Endothelial cell of umbilical vein (primary cell): ENCODE measurements at regions not wholly inside any gene's neighbourhood (a gene's known extent, or its start where the extent isn't known, plus 50 kb on each side); places are given as distances from the start of the nearest gene placed in this dataset.

Experiments used
- BruUV-seq: library from RNA; stranded (reverse); fragments of 400-500 nt; replicated peaks from 2 replicates; lab custom pipeline; 2021; lab: Mats Ljungman, UMichigan
- CTCF ChIA-PET: fragments of 300-600, 350-600 bp; sonication (Branson Sonifier 250); formaldehyde crosslinking; loops from one replicate; lab custom pipeline; 2021; ENCODE audit warnings: antibody characterized with exemption, inconsistent platforms; lab: Charles Lee
- POLR2A ChIA-PET: fragments of 300-600, 350-600 bp; sonication (Branson Sonifier 250); formaldehyde crosslinking; loops from one replicate; lab custom pipeline; 2021; ENCODE audit warnings: antibody characterized with exemption, inconsistent platforms; lab: Charles Lee
- DNase-seq: peaks from one replicate; pipeline ENCODE4 v3.0.0-alpha.2; 2011; ENCODE audit warnings: low read depth, low spot score
- FAIRE-seq: peaks from 2 replicates; lab custom pipeline; 2011; peaks lifted over from hg19 to GRCh38; lab: Jason Lieb, UNC
- H2AFZ ChIP-seq: 2 replicates; pipeline ENCODE4 v1.6.0; 2012; ENCODE audit warnings: low read depth, low read length, control low read depth, inconsistent platforms
- H3K27ac ChIP-seq: 2 replicates; pipeline ENCODE4 v1.5.1; 2011; ENCODE audit warnings: low read depth, mild to moderate bottlenecking, control low read depth, low read length, moderate library complexity; ENCODE audit not compliant: insufficient read depth
- H3K27me3 ChIP-seq, 2 experiments: 2 replicates each; pipeline versions ENCODE4 v1.6.0 to v1.6.1; 2011; ENCODE audit warnings: low read length in 2 of 2, mixed read lengths in 1 of 2; ENCODE audit not compliant: control insufficient read depth in 2 of 2, insufficient read depth in 2 of 2
- H3K36me3 ChIP-seq, 2 experiments: 2 replicates in 1 of 2; 3 replicates in 1 of 2; pipeline ENCODE4 v1.5.1; 2011; ENCODE audit warnings: low read length in 2 of 2, mild to moderate bottlenecking in 1 of 2, moderate library complexity in 1 of 2; ENCODE audit not compliant: control insufficient read depth in 2 of 2, insufficient read depth in 2 of 2; ENCODE audit errors: extremely low read depth in 1 of 2
- H3K4me1 ChIP-seq: 3 replicates; pipeline ENCODE4 v1.5.1; 2011; ENCODE audit warnings: mild to moderate bottlenecking, low read length; ENCODE audit not compliant: control insufficient read depth, insufficient read depth; ENCODE audit errors: extremely low read depth
- H3K4me2 ChIP-seq: 2 replicates; pipeline ENCODE4 v1.6.1; 2011; ENCODE audit warnings: low read length, control low read depth, mixed read lengths; ENCODE audit not compliant: insufficient read depth
- H3K4me3 ChIP-seq, 3 experiments: fragments of 200-600 bp in 1 of 3; sonication (generic), shearing (Covaris generic) in 1 of 3; replicated peaks in 1 of 3; 2 replicates each; pipeline ENCODE4 v1.5.1; 2011 to 2016; ENCODE audit warnings: control low read depth in 3 of 3, low read length in 3 of 3, mild to moderate bottlenecking in 2 of 3, inconsistent platforms in 1 of 3, low read depth in 1 of 3, moderate library complexity in 1 of 3; ENCODE audit not compliant: insufficient read depth in 1 of 3
- H3K79me2 ChIP-seq: 2 replicates; pipeline ENCODE4 v1.6.0; 2012; ENCODE audit warnings: low read length, inconsistent platforms; ENCODE audit not compliant: control insufficient read depth, insufficient read depth
- H3K9ac ChIP-seq: replicated peaks from 2 replicates; pipeline ENCODE3; 2011; ENCODE audit warnings: low read length, control low read depth; ENCODE audit not compliant: insufficient read depth; ENCODE audit errors: extremely low read depth
- H3K9me1 ChIP-seq: replicated peaks from 3 replicates; pipeline ENCODE4 v1.6.0; 2011; ENCODE audit warnings: mild to moderate bottlenecking, low read length; ENCODE audit not compliant: control insufficient read depth, insufficient read depth; ENCODE audit errors: extremely low read depth
- H3K9me3 ChIP-seq: replicated peaks from 2 replicates; pipeline ENCODE4 v1.5.1; 2012; ENCODE audit warnings: low read length, inconsistent platforms; ENCODE audit not compliant: control insufficient read depth, insufficient read depth
- H4K20me1 ChIP-seq: replicated peaks from 2 replicates; pipeline ENCODE3; 2011; ENCODE audit warnings: mild to moderate bottlenecking, low read length; ENCODE audit not compliant: control insufficient read depth, insufficient read depth; ENCODE audit errors: extremely low read depth
- EZH2 ChIP-seq: IDR thresholded peaks from 2 replicates; pipeline ENCODE4 v1.6.1; 2012; ENCODE audit warnings: borderline replicate concordance, low read depth, mild to moderate bottlenecking, moderate library complexity, low read length, inconsistent platforms; ENCODE audit not compliant: severe bottlenecking
- FOS ChIP-seq: IDR thresholded peaks from 2 replicates; pipeline ENCODE4 v1.6.1; 2011; ENCODE audit warnings: mild to moderate bottlenecking, low read length, moderate library complexity, borderline replicate concordance; ENCODE audit not compliant: insufficient read depth
- GATA2 ChIP-seq: IDR thresholded peaks from 2 replicates; pipeline ENCODE4 v1.7.0; 2011; ENCODE audit warnings: low read depth, mild to moderate bottlenecking, moderate library complexity, mixed read lengths, low read length; ENCODE audit not compliant: insufficient read length, insufficient read depth
- JUN ChIP-seq: IDR thresholded peaks from 2 replicates; pipeline ENCODE4 v1.6.1; 2011; ENCODE audit warnings: borderline replicate concordance, low read depth; ENCODE audit not compliant: insufficient read length, insufficient read depth
- MYC ChIP-seq: IDR thresholded peaks from one replicate; pipeline ENCODE4 v1.6.1; 2011; ENCODE audit warnings: mild to moderate bottlenecking, low read depth, low read length
- POLR2A ChIP-seq: IDR thresholded peaks from 2 replicates; pipeline ENCODE4 v1.6.1; 2012; ENCODE audit warnings: low read depth, mild to moderate bottlenecking, control low read depth, low read length
- POLR2AphosphoS5 ChIP-seq: IDR thresholded peaks from 2 replicates; pipeline ENCODE4 v1.6.1; 2012; ENCODE audit warnings: low read depth, mild to moderate bottlenecking, control low read depth, low read length, moderate library complexity; ENCODE audit not compliant: insufficient read depth
- dilution Hi-C: fragments of 300-500 bp; cut with MboI; formaldehyde crosslinking; loops from one replicate; pipeline ENCODE4 v1.15.0; 2019; ENCODE audit warnings: low sequenced_read_pairs; ENCODE audit not compliant: extremely low pct_ligation_motif_present
- intact Hi-C: fragments of 100-400 bp; cut with micrococcal nuclease; formaldehyde crosslinking; loops from one replicate; pipeline ENCODE4 v1.10.0; 2022
- TF ChIP-seq, protein P1 (sequence below), 2 donors: IDR thresholded peaks; 1 replicate in 1 of 2; 2 replicates in 1 of 2; pipeline ENCODE4 v1.5.1; 2011; ENCODE audit warnings: low read length in 2 of 2, mild to moderate bottlenecking in 2 of 2, moderate library complexity in 2 of 2, control low read depth in 1 of 2, inconsistent platforms in 1 of 2, low read depth in 1 of 2; ENCODE audit not compliant: insufficient read depth in 1 of 2; ENCODE audit errors: extremely low read depth in 1 of 2
- TF ChIP-seq, protein P2 (sequence below): IDR thresholded peaks from 2 replicates; pipeline ENCODE4 v1.6.1; 2011; ENCODE audit not compliant: insufficient read depth, insufficient read length

DNA sequence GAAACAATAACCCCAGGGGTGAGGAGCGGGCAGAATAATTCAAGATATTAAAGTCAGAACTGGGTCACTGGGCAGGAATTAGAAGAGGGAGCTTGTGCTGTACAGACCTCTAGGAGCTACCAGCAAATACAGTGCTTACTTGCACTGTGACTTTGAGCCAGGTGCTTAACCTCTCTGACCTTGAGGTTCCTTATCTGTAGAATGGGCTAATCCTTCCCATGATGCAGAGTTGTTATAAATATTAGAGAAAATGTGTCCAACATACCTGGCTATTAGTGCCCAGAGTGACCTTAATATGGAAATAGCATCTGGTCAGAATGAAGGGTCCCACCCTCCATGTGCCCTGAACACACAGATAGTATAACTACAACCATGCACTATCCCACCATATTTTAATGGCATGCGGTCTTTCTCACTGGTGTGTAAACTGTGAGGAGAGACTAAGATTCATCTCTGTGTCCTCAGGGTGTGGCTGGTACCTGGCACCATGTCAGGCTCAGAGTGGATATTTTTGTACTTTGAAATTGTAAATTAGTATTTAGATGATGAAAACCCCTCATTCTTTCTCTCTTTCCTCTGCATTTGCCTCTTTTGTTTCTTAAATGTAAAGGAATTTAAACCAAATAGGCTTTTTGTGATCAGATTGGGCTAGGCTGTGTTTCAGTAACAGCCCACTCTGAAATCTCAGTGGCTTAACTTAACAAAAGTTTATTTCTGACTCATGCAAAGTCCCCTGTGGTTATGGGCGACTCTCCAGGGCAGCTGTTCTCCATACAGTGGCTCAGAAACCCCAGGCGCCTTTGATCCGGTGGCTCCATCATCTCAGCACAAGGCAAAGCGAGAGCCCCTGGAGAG is 60.0 kb upstream of the ROR1 start:
- no peaks in the 10 kb centered on the region for H3K9me1 ChIP-seq
- DNase-seq = no peak
- intact Hi-C loops = no loop called here
- no peak overlapping the region for H3K4me2 ChIP-seq
- no TSS peak for BruUV-seq
- no peak overlapping the region for H3K4me3 ChIP-seq
- CTCF ChIA-PET = interaction anchor here (1.4 kb wide), 1 partner anchor 22 kb away, joined by 6 read pairs; no protein-coding TSS in a partner anchor
- no peaks in the 10 kb centered on the region for H3K4me1 ChIP-seq
- peak; percentile 31 for FAIRE-seq
- POLR2A ChIA-PET = no interaction called here
- no peak overlapping the region for H3K9ac ChIP-seq
- no peak overlapping the region for H3K27ac ChIP-seq
- peaks cover 0 to 6% of the 10 kb centered on the region in 2 experiments for H3K27me3 ChIP-seq
- dilution Hi-C loops = no loop called here
- H2AFZ ChIP-seq = no peak overlapping the region
- no peaks in the 10 kb centered on the region for H3K9me3 ChIP-seq
- H3K79me2 ChIP-seq = no peaks in the 10 kb centered on the region
- no peaks in the 10 kb centered on the region for H4K20me1 ChIP-seq
- TF ChIP-seq MYC = no peak
- no peak for TF ChIP-seq EZH2
- TF ChIP-seq, protein P1, sequence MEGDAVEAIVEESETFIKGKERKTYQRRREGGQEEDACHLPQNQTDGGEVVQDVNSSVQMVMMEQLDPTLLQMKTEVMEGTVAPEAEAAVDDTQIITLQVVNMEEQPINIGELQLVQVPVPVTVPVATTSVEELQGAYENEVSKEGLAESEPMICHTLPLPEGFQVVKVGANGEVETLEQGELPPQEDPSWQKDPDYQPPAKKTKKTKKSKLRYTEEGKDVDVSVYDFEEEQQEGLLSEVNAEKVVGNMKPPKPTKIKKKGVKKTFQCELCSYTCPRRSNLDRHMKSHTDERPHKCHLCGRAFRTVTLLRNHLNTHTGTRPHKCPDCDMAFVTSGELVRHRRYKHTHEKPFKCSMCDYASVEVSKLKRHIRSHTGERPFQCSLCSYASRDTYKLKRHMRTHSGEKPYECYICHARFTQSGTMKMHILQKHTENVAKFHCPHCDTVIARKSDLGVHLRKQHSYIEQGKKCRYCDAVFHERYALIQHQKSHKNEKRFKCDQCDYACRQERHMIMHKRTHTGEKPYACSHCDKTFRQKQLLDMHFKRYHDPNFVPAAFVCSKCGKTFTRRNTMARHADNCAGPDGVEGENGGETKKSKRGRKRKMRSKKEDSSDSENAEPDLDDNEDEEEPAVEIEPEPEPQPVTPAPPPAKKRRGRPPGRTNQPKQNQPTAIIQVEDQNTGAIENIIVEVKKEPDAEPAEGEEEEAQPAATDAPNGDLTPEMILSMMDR (IDR thresholded peaks at IDR 0.05; ENCODE audit: extremely low read depth in 1 of 2, insufficient read depth in 1 of 2, low read depth in 1 of 2, low read length in 2 of 2) = no peak
- no peak for TF ChIP-seq POLR2AphosphoS5
- no peak for TF ChIP-seq FOS
- TF ChIP-seq JUN = no peak
- TF ChIP-seq, protein P2, sequence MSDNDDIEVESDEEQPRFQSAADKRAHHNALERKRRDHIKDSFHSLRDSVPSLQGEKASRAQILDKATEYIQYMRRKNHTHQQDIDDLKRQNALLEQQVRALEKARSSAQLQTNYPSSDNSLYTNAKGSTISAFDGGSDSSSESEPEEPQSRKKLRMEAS = no peak
- no peak for TF ChIP-seq GATA2
- no peak for TF ChIP-seq POLR2A
- H3K36me3 ChIP-seq = no peaks in the 10 kb centered on the region
